ENCODE measurements at regions not wholly inside any gene's neighbourhood (a gene's known extent, or its start where the extent isn't known, plus 50 kb on each side); places are given as distances from the start of the nearest gene placed in this dataset.

GRCh38 chr4:189021831-189022230, 882.6 kb downstream of the TRIML1 start:
- H3K4me3 ChIP-seq (ENCODE audit: low read depth, low read length), result no peak overlapping the region
- DNase-seq (ENCODE audit: low read depth, low spot score), result no peak
- TF ChIP-seq CTCF (IDR thresholded peaks at IDR 0.05; ENCODE audit: insufficient read depth, low read length, missing control alignments), result no peak
- POLR2A ChIA-PET, result no interaction called here
- CTCF ChIA-PET, result no interaction called here

- CTCF ChIA-PET, result interaction anchor here (0.5 kb wide), 1 partner anchor 68 kb away, joined by 3 read pairs; no protein-coding TSS in a partner anchor
- no peak overlapping the region for H3K4me3 ChIP-seq (ENCODE audit: low read depth, low read length)
- POLR2A ChIA-PET, result interaction anchor here (0.6 kb wide), 1 partner anchor 1195 kb away, joined by 3 read pairs; no protein-coding TSS in a partner anchor
- peak; percentile 5 for DNase-seq (ENCODE audit: low read depth, low spot score)
- no peak for TF ChIP-seq CTCF (IDR thresholded peaks at IDR 0.05; ENCODE audit: insufficient read depth, low read length, missing control alignments)
These were observed 883.3 kb downstream of the TRIML1 start for GRCh38 chr4:189022440-189023035.

- DNase-seq (ENCODE audit: low read depth, low spot score), result no peak
- ChIA-PET POLR2A (no interaction called here), CTCF (no interaction called here)
- no peak overlapping the region for H3K4me3 ChIP-seq (ENCODE audit: low read depth, low read length)
- no peak for TF ChIP-seq CTCF (IDR thresholded peaks at IDR 0.05; ENCODE audit: insufficient read depth, low read length, missing control alignments)
These were observed 890.8 kb downstream of the TRIML1 start for GRCh38 chr4:189029976-189030504.

GRCh38 chr4:189032606-189033338, 893.5 kb downstream of the TRIML1 start:
- ChIA-PET POLR2A (no interaction called here), CTCF (no interaction called here)
- no peak overlapping the region for H3K4me3 ChIP-seq (ENCODE audit: low read depth, low read length)

GRCh38 chr4:189033801-189034347, 894.6 kb downstream of the TRIML1 start:
- ChIA-PET POLR2A (no interaction called here), CTCF (no interaction called here)
- no peak for DNase-seq (ENCODE audit: low read depth, low spot score)
- no peak for TF ChIP-seq CTCF (IDR thresholded peaks at IDR 0.05; ENCODE audit: insufficient read depth, low read length, missing control alignments)
- H3K4me3 ChIP-seq (ENCODE audit: low read depth, low read length), result no peak overlapping the region

More at GRCh38 chr4:189032606-189033338, 893.5 kb downstream of the TRIML1 start:
- no peak for TF ChIP-seq CTCF (IDR thresholded peaks at IDR 0.05; ENCODE audit: insufficient read depth, low read length, missing control alignments)
- DNase-seq (ENCODE audit: low read depth, low spot score), result no peak

- no peak for DNase-seq (ENCODE audit: low read depth, low spot score)
- H3K4me3 ChIP-seq (ENCODE audit: low read depth, low read length), result no peak overlapping the region
- no peak for TF ChIP-seq CTCF (IDR thresholded peaks at IDR 0.05; ENCODE audit: insufficient read depth, low read length, missing control alignments)
- CTCF ChIA-PET, result no interaction called here
- POLR2A ChIA-PET, result no interaction called here
These were observed 895.9 kb downstream of the TRIML1 start for GRCh38 chr4:189035091-189035490.
